GM21360 (cell line): ENCODE measurements at regions not wholly inside any gene's neighbourhood (a gene's known extent, or its start where the extent isn't known, plus 50 kb on each side); places are given as distances from the start of the nearest gene placed in this dataset.
"Not testable (repeated sequence)": the region's sequence is repeated elsewhere in the genome, so short reads cannot be mapped to it uniquely, and the experiment has no call there.

Experiments used
- ATAC-seq: cut with Tn5 transposase; IDR thresholded peaks from one replicate; pipeline ENCODE4 v1.9.1; 2021; ENCODE audit warnings: mild to moderate bottlenecking, moderate library complexity; ENCODE audit not compliant: unreplicated experiment

- ATAC-seq, result no peak
These were observed 61.5 kb upstream of the UNC93A start for GRCh38 chr6:167229586-167229985.

GRCh38 chr6:167230288-167230687, 60.8 kb upstream of the UNC93A start:
- ATAC-seq, result no peak

GRCh38 chr6:167232356-167232755, 58.8 kb upstream of the UNC93A start:
- no peak for ATAC-seq

GRCh38 chr6:167233490-167233889, 57.6 kb upstream of the UNC93A start:
- ATAC-seq, result no peak

GRCh38 chr6:167234576-167234975, 56.5 kb upstream of the UNC93A start:
- ATAC-seq, result not testable (repeated sequence)

GRCh38 chr6:167235005-167235404, 56.1 kb upstream of the UNC93A start:
- ATAC-seq, result no peak

GRCh38 chr6:167235421-167236238, 55.5 kb upstream of the UNC93A start:
- no peak for ATAC-seq

GRCh38 chr6:167236239-167236571, 54.9 kb upstream of the UNC93A start:
- no peak for ATAC-seq

- no peak for ATAC-seq
These were observed 53.5 kb upstream of the UNC93A start for GRCh38 chr6:167237438-167238145.

- ATAC-seq, result no peak
These were observed 52.9 kb upstream of the UNC93A start for GRCh38 chr6:167238146-167238693.

GRCh38 chr6:167238694-167239467, 52.2 kb upstream of the UNC93A start:
- ATAC-seq, result no peak

- ATAC-seq, result not testable (repeated sequence)
These were observed 51.6 kb upstream of the UNC93A start for GRCh38 chr6:167239470-167239869.

GRCh38 chr6:167240034-167240541, 51.0 kb upstream of the UNC93A start:
- ATAC-seq, result no peak
